ENCODE measurements at regions not wholly inside any gene's neighbourhood (a gene's known extent, or its start where the extent isn't known, plus 50 kb on each side); places are given as distances from the start of the nearest gene placed in this dataset.

GRCh38 chr2:104047516-104047915 lies 806.4 kb upstream of the POU3F3 start:
- no peak for ATAC-seq
- 69% methylated on average over 10 of the region's 10 CpGs for WGBS (ENCODE audit: insufficient coverage, low coverage, low lambda C conversion rate, missing lambda C conversion rate)
- TF ChIP-seq CTCF (IDR thresholded peaks at IDR 0.05), result no peak
- TF ChIP-seq POLR2A (IDR thresholded peaks at IDR 0.05), result no peak
- Histone ChIP-seq H3K27ac (no peak overlapping the region), H3K9me3 (no peaks in the 10 kb centered on the region), H3K27me3 (no peaks in the 10 kb centered on the region), H3K4me1 (no peaks in the 10 kb centered on the region), H3K36me3 (no peaks in the 10 kb centered on the region), H3K4me3 (no peak overlapping the region)
- no peak for DNase-seq
- intact Hi-C loops (cut with DNase I), result no loop called here

- TF ChIP-seq CTCF (IDR thresholded peaks at IDR 0.05) (no peak), POLR2A (IDR thresholded peaks at IDR 0.05) (no peak)
- H3K4me3 ChIP-seq, result no peak overlapping the region
- ATAC-seq, result no peak
- WGBS (ENCODE audit: insufficient coverage, low coverage, low lambda C conversion rate, missing lambda C conversion rate), result 81% methylated on average over 4 of the region's 4 CpGs
- intact Hi-C loops (cut with DNase I), result no loop called here
- H3K9me3 ChIP-seq, result no peaks in the 10 kb centered on the region
- no peak for DNase-seq
- H3K27ac ChIP-seq, result no peak overlapping the region
- H3K36me3 ChIP-seq, result no peaks in the 10 kb centered on the region
- H3K27me3 ChIP-seq, result no peaks in the 10 kb centered on the region
- H3K4me1 ChIP-seq, result no peaks in the 10 kb centered on the region
These were observed 804.5 kb upstream of the POU3F3 start for GRCh38 chr2:104049438-104049837.

- H3K4me3 ChIP-seq, result no peak overlapping the region
- no peak for ATAC-seq
- 78% methylated on average over 5 of the region's 5 CpGs for WGBS (ENCODE audit: insufficient coverage, low coverage, low lambda C conversion rate, missing lambda C conversion rate)
- no peaks in the 10 kb centered on the region for H3K4me1 ChIP-seq
- H3K27me3 ChIP-seq, result no peaks in the 10 kb centered on the region
- no peaks in the 10 kb centered on the region for H3K36me3 ChIP-seq
- no peaks in the 10 kb centered on the region for H3K9me3 ChIP-seq
- TF ChIP-seq POLR2A (IDR thresholded peaks at IDR 0.05), result no peak
- TF ChIP-seq CTCF (IDR thresholded peaks at IDR 0.05), result no peak
- intact Hi-C loops (cut with DNase I), result no loop called here
- H3K27ac ChIP-seq, result no peak overlapping the region
- no peak for DNase-seq
These were observed 803.9 kb upstream of the POU3F3 start for GRCh38 chr2:104049981-104050380.

GRCh38 chr2:104050656-104051242 lies 803.2 kb upstream of the POU3F3 start:
- Histone ChIP-seq H3K9me3 (no peaks in the 10 kb centered on the region), H3K27ac (no peak overlapping the region), H3K4me3 (no peak overlapping the region), H3K36me3 (no peaks in the 10 kb centered on the region), H3K4me1 (no peaks in the 10 kb centered on the region), H3K27me3 (no peaks in the 10 kb centered on the region)
- 64% methylated on average over 5 of the region's 5 CpGs for WGBS (ENCODE audit: insufficient coverage, low coverage, low lambda C conversion rate, missing lambda C conversion rate)
- no peak for ATAC-seq
- intact Hi-C loops (cut with DNase I), result no loop called here
- no peak for DNase-seq
- TF ChIP-seq CTCF (IDR thresholded peaks at IDR 0.05), result no peak
- TF ChIP-seq POLR2A (IDR thresholded peaks at IDR 0.05), result no peak

GRCh38 chr2:104051766-104052165 lies 802.1 kb upstream of the POU3F3 start:
- 62% methylated on average over 6 of the region's 6 CpGs for WGBS (ENCODE audit: insufficient coverage, low coverage, low lambda C conversion rate, missing lambda C conversion rate)
- intact Hi-C loops (cut with DNase I), result no loop called here
- Histone ChIP-seq H3K4me3 (no peak overlapping the region), H3K36me3 (no peaks in the 10 kb centered on the region), H3K27ac (no peak overlapping the region), H3K4me1 (no peaks in the 10 kb centered on the region), H3K27me3 (no peaks in the 10 kb centered on the region), H3K9me3 (no peaks in the 10 kb centered on the region)
- DNase-seq (no peak), ATAC-seq (no peak)
- TF ChIP-seq POLR2A (IDR thresholded peaks at IDR 0.05) (no peak), CTCF (IDR thresholded peaks at IDR 0.05) (no peak)
